Endothelial cell (in vitro differentiated cells): ENCODE measurements at regions not wholly inside any gene's neighbourhood (a gene's known extent, or its start where the extent isn't known, plus 50 kb on each side); places are given as distances from the start of the nearest gene placed in this dataset.

Source experiments
- DNase-seq: peaks from one replicate; pipeline ENCODE4 v3.0.0; 2021; ENCODE audit warnings: low spot score
- H3K27ac Mint-ChIP-seq: one replicate; pipeline ENCODE4 v1.8.0; 2021; ENCODE audit warnings: mixed read lengths, inconsistent platforms; ENCODE audit not compliant: unreplicated experiment
- H3K27me3 Mint-ChIP-seq: one replicate; pipeline ENCODE4 v1.8.0; 2021; ENCODE audit warnings: mild to moderate bottlenecking, moderate library complexity, mixed read lengths, inconsistent platforms; ENCODE audit not compliant: unreplicated experiment
- H3K36me3 Mint-ChIP-seq: one replicate; pipeline ENCODE4 v1.8.0; 2021; ENCODE audit warnings: mild to moderate bottlenecking, low read depth, mixed read lengths, inconsistent platforms; ENCODE audit not compliant: unreplicated experiment
- H3K4me1 Mint-ChIP-seq: one replicate; pipeline ENCODE4 v1.8.0; 2021; ENCODE audit warnings: mild to moderate bottlenecking, mixed read lengths, inconsistent platforms; ENCODE audit not compliant: unreplicated experiment
- H3K4me3 Mint-ChIP-seq: one replicate; pipeline ENCODE4 v1.8.0; 2021; ENCODE audit warnings: mild to moderate bottlenecking, mixed read lengths, inconsistent platforms; ENCODE audit not compliant: unreplicated experiment
- H3K9me3 Mint-ChIP-seq: one replicate; pipeline ENCODE4 v1.8.0; 2021; ENCODE audit warnings: mixed read lengths, inconsistent platforms; ENCODE audit not compliant: unreplicated experiment
- TF ChIP-seq, protein P1 (sequence below): fragments of 200-600 bp; sonication (generic); IDR thresholded peaks from one replicate; pipeline ENCODE4 v1.5.0; 2021; ENCODE audit warnings: antibody characterized with exemption; ENCODE audit not compliant: unreplicated experiment

GRCh38 chr10:130915065-130915464 is 396.5 kb downstream of the TCERG1L start:
- DNase-seq, result no peak
- TF ChIP-seq, protein P1, sequence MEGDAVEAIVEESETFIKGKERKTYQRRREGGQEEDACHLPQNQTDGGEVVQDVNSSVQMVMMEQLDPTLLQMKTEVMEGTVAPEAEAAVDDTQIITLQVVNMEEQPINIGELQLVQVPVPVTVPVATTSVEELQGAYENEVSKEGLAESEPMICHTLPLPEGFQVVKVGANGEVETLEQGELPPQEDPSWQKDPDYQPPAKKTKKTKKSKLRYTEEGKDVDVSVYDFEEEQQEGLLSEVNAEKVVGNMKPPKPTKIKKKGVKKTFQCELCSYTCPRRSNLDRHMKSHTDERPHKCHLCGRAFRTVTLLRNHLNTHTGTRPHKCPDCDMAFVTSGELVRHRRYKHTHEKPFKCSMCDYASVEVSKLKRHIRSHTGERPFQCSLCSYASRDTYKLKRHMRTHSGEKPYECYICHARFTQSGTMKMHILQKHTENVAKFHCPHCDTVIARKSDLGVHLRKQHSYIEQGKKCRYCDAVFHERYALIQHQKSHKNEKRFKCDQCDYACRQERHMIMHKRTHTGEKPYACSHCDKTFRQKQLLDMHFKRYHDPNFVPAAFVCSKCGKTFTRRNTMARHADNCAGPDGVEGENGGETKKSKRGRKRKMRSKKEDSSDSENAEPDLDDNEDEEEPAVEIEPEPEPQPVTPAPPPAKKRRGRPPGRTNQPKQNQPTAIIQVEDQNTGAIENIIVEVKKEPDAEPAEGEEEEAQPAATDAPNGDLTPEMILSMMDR, result no peak
- Mint-ChIP-seq H3K4me1 (no peaks in the 10 kb centered on the region), H3K27me3 (no peaks in the 10 kb centered on the region), H3K9me3 (peaks cover 39% of the 10 kb centered on the region), H3K36me3 (peaks cover 3% of the 10 kb centered on the region), H3K27ac (no peak overlapping the region), H3K4me3 (no peak overlapping the region)

- H3K36me3 Mint-ChIP-seq, result no peaks in the 10 kb centered on the region
- TF ChIP-seq, protein P1, result no peak
- no peak overlapping the region for H3K27ac Mint-ChIP-seq
- H3K4me3 Mint-ChIP-seq, result no peak overlapping the region
- H3K27me3 Mint-ChIP-seq, result no peaks in the 10 kb centered on the region
- H3K4me1 Mint-ChIP-seq, result no peaks in the 10 kb centered on the region
- no peak for DNase-seq
- H3K9me3 Mint-ChIP-seq, result peaks cover 5% of the 10 kb centered on the region
Observed at GRCh38 chr10:130921461-130921860, 390.1 kb downstream of the TCERG1L start.

GRCh38 chr10:130921911-130922440 is 389.5 kb downstream of the TCERG1L start:
- TF ChIP-seq, protein P1, result no peak
- Mint-ChIP-seq H3K4me3 (no peak overlapping the region), H3K4me1 (no peaks in the 10 kb centered on the region), H3K27ac (no peak overlapping the region), H3K27me3 (no peaks in the 10 kb centered on the region), H3K36me3 (no peaks in the 10 kb centered on the region), H3K9me3 (no peaks in the 10 kb centered on the region)
- DNase-seq, result no peak

DNA sequence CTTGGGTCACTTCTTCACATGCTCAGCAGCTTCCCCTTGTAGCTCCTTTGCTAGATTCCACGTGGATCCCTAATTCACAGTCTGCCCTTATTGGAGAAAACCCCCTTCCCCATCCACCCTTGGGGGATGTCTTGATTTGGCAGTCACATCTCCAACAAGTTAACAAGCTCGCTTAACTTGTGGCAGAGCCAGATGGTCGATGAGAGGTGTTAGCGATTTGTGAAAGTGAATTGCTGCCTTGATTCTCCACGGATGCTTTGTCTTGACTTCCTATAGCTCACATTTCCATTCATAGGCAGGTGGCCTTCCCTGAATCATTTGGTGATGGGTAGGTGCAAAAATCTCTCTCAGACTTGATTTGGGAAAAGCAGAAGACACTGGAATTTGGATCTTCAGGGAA is 387.9 kb downstream of the TCERG1L start:
- Mint-ChIP-seq H3K27me3 (peaks cover 2% of the 10 kb centered on the region), H3K36me3 (peaks cover 4% of the 10 kb centered on the region), H3K9me3 (peaks cover 5% of the 10 kb centered on the region), H3K4me1 (no peaks in the 10 kb centered on the region), H3K4me3 (no peak overlapping the region), H3K27ac (no peak overlapping the region)
- DNase-seq, result no peak
- TF ChIP-seq, protein P1, result no peak

DNA sequence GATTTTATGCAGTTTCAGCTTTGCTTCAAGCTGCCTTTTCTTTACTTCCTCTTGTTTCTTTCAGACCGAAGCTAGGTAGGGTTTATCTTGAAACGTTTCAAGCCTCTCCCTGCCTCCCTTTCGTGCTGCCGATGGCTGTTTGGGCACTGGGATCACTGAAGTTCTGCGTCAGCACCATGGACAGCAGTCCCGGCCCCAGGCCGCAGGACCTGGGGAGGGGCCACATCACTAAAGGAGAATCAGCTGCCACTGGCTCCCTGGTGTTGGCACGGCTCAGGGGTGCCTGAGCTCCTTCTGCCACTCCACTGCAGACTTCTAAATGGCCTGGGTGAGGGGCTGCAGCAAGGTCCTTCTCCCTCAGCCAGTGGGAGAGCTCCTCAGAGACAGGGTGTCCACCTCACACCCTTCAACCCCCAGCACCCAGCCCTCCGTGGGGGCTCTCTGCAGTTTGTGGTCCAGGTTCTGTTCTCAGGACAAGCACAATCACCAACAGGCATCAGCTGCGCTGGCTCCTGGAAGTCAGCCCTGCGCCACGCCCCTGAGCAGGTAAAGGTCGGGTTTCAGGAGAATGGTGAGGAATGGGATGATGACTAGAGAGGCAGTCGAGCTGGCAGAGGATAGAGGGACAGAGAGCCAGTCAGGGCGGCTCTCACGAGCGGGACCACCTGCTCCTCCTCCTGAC is 387.2 kb downstream of the TCERG1L start:
- H3K27ac Mint-ChIP-seq, result no peak overlapping the region
- TF ChIP-seq, protein P1, result no peak
- no peak overlapping the region for H3K4me3 Mint-ChIP-seq
- peaks cover 2% of the 10 kb centered on the region for H3K27me3 Mint-ChIP-seq
- H3K9me3 Mint-ChIP-seq, result peaks cover 5% of the 10 kb centered on the region
- H3K36me3 Mint-ChIP-seq, result peaks cover 4% of the 10 kb centered on the region
- no peaks in the 10 kb centered on the region for H3K4me1 Mint-ChIP-seq
- DNase-seq, result no peak
